Caco-2 (cell line): ENCODE measurements at regions not wholly inside any gene's neighbourhood (a gene's known extent, or its start where the extent isn't known, plus 50 kb on each side); places are given as distances from the start of the nearest gene placed in this dataset.

ENCODE experiments used
- BruUV-seq: library from RNA; stranded (reverse); fragments of 400-500 nt; replicated peaks from 2 replicates; lab custom pipeline; 2021; lab: Mats Ljungman, UMichigan
- CTCF ChIA-PET: fragments of 300-600 bp; sonication (Branson Sonifier 250); formaldehyde crosslinking; loops from one replicate; lab custom pipeline; 2022; ENCODE audit warnings: antibody characterized with exemption; lab: Charles Lee
- POLR2A ChIA-PET: fragments of 300-600 bp; sonication (Branson Sonifier 250); formaldehyde crosslinking; loops from one replicate; lab custom pipeline; 2022; ENCODE audit warnings: antibody characterized with exemption; lab: Charles Lee
- DNase-seq, 2 experiments: peaks; one replicate each; pipeline versions ENCODE4 v3.0.0 to v3.0.0-alpha.2; 2020 to 2022
- H3K27me3 ChIP-seq: replicated peaks from 2 replicates; pipeline ENCODE4 v1.6.0; 2011; ENCODE audit warnings: low read length; ENCODE audit not compliant: control insufficient read depth, insufficient read depth
- H3K36me3 ChIP-seq: 2 replicates; pipeline ENCODE4 v1.5.1; 2011; ENCODE audit warnings: low read length; ENCODE audit not compliant: control insufficient read depth, insufficient read depth
- H3K4me1 ChIP-seq: fragments of 250-450 bp; sonication (Bioruptor Pico); 2 replicates; pipeline ENCODE4 v1.5.1; 2020; ENCODE audit warnings: mild to moderate bottlenecking
- H3K4me3 ChIP-seq: 2 replicates; pipeline ENCODE4 v1.5.1; 2011; ENCODE audit warnings: low read depth, mild to moderate bottlenecking, control low read depth, low read length
- H3K9me3 ChIP-seq: fragments of 250-450 bp; sonication (Bioruptor Pico); 2 replicates; pipeline ENCODE4 v1.5.1; 2020; ENCODE audit warnings: mild to moderate bottlenecking, moderate library complexity
- H3K27ac Mint-ChIP-seq: one replicate; pipeline ENCODE4 v1.8.0; 2022; ENCODE audit warnings: mixed read lengths; ENCODE audit not compliant: unreplicated experiment
- H3K27me3 Mint-ChIP-seq: one replicate; pipeline ENCODE4 v1.8.0; 2022; ENCODE audit warnings: mixed read lengths; ENCODE audit not compliant: insufficient read depth, unreplicated experiment
- H3K36me3 Mint-ChIP-seq: one replicate; pipeline ENCODE4 v1.8.0; 2022; ENCODE audit warnings: mild to moderate bottlenecking, mixed read lengths; ENCODE audit not compliant: insufficient read depth, unreplicated experiment
- H3K4me1 Mint-ChIP-seq: one replicate; pipeline ENCODE4 v1.8.0; 2022; ENCODE audit warnings: low read depth, mixed read lengths; ENCODE audit not compliant: unreplicated experiment
- H3K4me3 Mint-ChIP-seq: one replicate; pipeline ENCODE4 v1.8.0; 2022; ENCODE audit warnings: mild to moderate bottlenecking, moderate library complexity, mixed read lengths; ENCODE audit not compliant: unreplicated experiment
- H3K9me3 Mint-ChIP-seq: one replicate; pipeline ENCODE4 v1.8.0; 2022; ENCODE audit warnings: mixed read lengths; ENCODE audit not compliant: unreplicated experiment
- intact Hi-C: fragments of 100-400 bp; cut with micrococcal nuclease; formaldehyde crosslinking; loops from one replicate; pipeline ENCODE4 v1.10.0; 2022; ENCODE audit not compliant: unreplicated experiment
- TF ChIP-seq, protein P1 (sequence below), 2 experiments: fragments of 200-600 bp in 1 of 2; IDR thresholded peaks; 1 replicate in 1 of 2; 2 replicates in 1 of 2; pipeline versions ENCODE4 v1.5.1 to v1.8.0; 2011 to 2022; ENCODE audit warnings: antibody characterized with exemption in 1 of 2, control low read depth in 1 of 2, inconsistent platforms in 1 of 2, low read depth in 1 of 2, low read length in 1 of 2, mild to moderate bottlenecking in 1 of 2, moderate library complexity in 1 of 2; ENCODE audit not compliant: insufficient read depth in 1 of 2, severe bottlenecking in 1 of 2, unreplicated experiment in 1 of 2

DNA sequence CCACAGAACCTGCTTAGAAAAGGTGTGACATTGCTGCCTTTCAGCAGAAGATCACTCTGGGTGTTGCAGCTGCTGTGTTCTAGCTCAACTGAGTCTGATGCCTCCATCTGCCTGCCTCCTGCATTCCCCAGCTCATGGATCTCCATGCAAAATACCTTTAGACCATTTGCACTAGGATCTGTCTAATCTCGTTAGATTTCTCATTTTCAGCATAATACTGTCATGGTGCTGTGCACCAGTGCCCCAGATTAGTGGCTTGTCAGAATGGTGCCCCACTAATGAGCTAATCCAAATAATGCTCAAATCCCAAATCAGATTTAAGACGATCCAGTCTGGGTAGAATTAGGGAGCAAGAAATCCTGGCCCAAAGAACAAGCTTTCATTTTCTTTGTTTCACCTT is 284.4 kb upstream of the PARD3B start:
- no peaks in the 10 kb centered on the region for H3K9me3 Mint-ChIP-seq
- H3K27me3 Mint-ChIP-seq: no peaks in the 10 kb centered on the region
- intact Hi-C loops: loop anchor here (1.0 to 10.0 kb wide), 9 partner anchors 21 to 1624 kb away; partner anchors contain the start of gene PARD3B
- peaks cover 26% of the 10 kb centered on the region for H3K4me1 Mint-ChIP-seq
- Histone ChIP-seq H3K27me3 (no peaks in the 10 kb centered on the region), H3K36me3 (no peaks in the 10 kb centered on the region), H3K4me3 (no peak overlapping the region), H3K9me3 (no peaks in the 10 kb centered on the region), H3K4me1 (peaks cover 9% of the 10 kb centered on the region; the same call in 1 of the 2 replicates)
- BruUV-seq: no TSS peak
- no peaks in the 10 kb centered on the region for H3K36me3 Mint-ChIP-seq
- no peak for DNase-seq
- TF ChIP-seq, protein P1, sequence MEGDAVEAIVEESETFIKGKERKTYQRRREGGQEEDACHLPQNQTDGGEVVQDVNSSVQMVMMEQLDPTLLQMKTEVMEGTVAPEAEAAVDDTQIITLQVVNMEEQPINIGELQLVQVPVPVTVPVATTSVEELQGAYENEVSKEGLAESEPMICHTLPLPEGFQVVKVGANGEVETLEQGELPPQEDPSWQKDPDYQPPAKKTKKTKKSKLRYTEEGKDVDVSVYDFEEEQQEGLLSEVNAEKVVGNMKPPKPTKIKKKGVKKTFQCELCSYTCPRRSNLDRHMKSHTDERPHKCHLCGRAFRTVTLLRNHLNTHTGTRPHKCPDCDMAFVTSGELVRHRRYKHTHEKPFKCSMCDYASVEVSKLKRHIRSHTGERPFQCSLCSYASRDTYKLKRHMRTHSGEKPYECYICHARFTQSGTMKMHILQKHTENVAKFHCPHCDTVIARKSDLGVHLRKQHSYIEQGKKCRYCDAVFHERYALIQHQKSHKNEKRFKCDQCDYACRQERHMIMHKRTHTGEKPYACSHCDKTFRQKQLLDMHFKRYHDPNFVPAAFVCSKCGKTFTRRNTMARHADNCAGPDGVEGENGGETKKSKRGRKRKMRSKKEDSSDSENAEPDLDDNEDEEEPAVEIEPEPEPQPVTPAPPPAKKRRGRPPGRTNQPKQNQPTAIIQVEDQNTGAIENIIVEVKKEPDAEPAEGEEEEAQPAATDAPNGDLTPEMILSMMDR (IDR thresholded peaks at IDR 0.05; ENCODE audit: insufficient read depth in 1 of 2, low read depth in 1 of 2, low read length in 1 of 2, severe bottlenecking in 1 of 2, unreplicated experiment in 1 of 2): no peak
- no peak overlapping the region for H3K4me3 Mint-ChIP-seq
- ChIA-PET CTCF (interaction anchor here (1.2 to 3.2 kb wide), 3 partner anchors 21 to 431 kb away, joined by 5 to 12 read pairs (median 7); no protein-coding TSS in a partner anchor), POLR2A (no interaction called here)
- H3K27ac Mint-ChIP-seq: no peak overlapping the region

DNA sequence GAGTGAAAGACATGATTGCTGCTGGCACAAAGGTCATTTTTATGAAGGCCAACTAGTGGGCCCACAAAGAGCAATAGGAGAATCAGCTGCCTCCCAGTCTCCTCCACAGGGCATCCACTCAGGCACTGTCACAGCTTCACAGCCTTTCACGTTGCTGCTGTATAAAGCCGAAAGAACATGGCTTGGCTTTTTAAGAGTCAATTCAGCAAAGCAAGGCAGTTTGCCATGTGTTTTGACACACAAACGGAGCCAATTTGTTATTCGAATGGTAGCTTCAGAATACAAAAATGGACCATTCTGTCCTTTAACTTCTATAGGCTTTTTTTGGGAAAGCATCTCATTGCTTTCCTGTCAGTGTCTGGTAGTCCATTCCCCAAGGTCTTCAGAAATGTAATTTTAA is 283.4 kb upstream of the PARD3B start:
- H3K4me3 ChIP-seq: no peak overlapping the region
- Mint-ChIP-seq H3K4me3 (no peak overlapping the region), H3K27ac (no peak overlapping the region), H3K36me3 (no peaks in the 10 kb centered on the region), H3K9me3 (no peaks in the 10 kb centered on the region), H3K4me1 (peaks cover 25% of the 10 kb centered on the region), H3K27me3 (no peaks in the 10 kb centered on the region)
- POLR2A ChIA-PET: no interaction called here
- TF ChIP-seq, protein P1 (IDR thresholded peaks at IDR 0.05; ENCODE audit: insufficient read depth in 1 of 2, low read depth in 1 of 2, low read length in 1 of 2, severe bottlenecking in 1 of 2, unreplicated experiment in 1 of 2): no peak
- BruUV-seq: no TSS peak
- intact Hi-C loops: loop anchor here (2.0 to 10.0 kb wide), 6 partner anchors 63 to 1623 kb away; partner anchors contain the start of gene PARD3B
- no peaks in the 10 kb centered on the region for H3K27me3 ChIP-seq
- H3K4me1 ChIP-seq: peaks cover 9% of the 10 kb centered on the region; the same call in 1 of the 2 replicates
- H3K36me3 ChIP-seq: no peaks in the 10 kb centered on the region
- DNase-seq: no peak
- CTCF ChIA-PET: interaction anchor here (0.6 to 3.2 kb wide), 2 partner anchors 57 to 117 kb away, joined by 3 to 12 read pairs; no protein-coding TSS in a partner anchor
- H3K9me3 ChIP-seq: no peaks in the 10 kb centered on the region

DNA sequence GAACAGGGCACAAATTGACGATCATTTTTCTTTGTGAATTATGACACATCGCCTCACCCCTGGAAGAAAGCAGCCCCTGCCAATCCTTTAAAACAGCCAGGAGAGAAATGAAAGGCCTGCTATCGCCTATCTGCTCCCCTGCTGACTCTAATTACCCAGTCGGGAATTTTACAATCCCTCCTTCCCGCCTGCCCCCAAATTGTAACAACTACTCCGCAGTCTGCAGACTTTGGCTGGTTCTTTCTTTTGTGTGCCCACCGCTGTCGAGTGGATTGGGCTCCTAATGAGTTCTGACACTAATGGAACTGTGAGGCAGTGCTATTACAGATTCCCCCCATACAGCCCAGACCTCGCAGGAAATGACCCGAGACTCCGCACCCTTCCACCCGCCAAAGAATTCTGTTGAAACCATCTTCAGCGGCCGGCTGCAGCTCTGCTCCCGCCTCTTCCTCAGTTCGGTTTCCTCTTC is 281.2 kb upstream of the PARD3B start:
- ChIA-PET POLR2A (no interaction called here), CTCF (no interaction called here)
- H3K36me3 ChIP-seq: no peaks in the 10 kb centered on the region
- H3K27me3 ChIP-seq: no peaks in the 10 kb centered on the region
- no peak overlapping the region for H3K27ac Mint-ChIP-seq
- H3K9me3 ChIP-seq: no peaks in the 10 kb centered on the region
- peaks cover 13% of the 10 kb centered on the region for H3K4me1 Mint-ChIP-seq
- no peak overlapping the region for H3K4me3 Mint-ChIP-seq
- TF ChIP-seq, protein P1 (IDR thresholded peaks at IDR 0.05; ENCODE audit: insufficient read depth in 1 of 2, low read depth in 1 of 2, low read length in 1 of 2, severe bottlenecking in 1 of 2, unreplicated experiment in 1 of 2): no peak
- no peak for DNase-seq
- H3K9me3 Mint-ChIP-seq: no peaks in the 10 kb centered on the region
- H3K27me3 Mint-ChIP-seq: no peaks in the 10 kb centered on the region
- intact Hi-C loops: loop anchor here (5.0 to 10.0 kb wide), 3 partner anchors 283 to 1621 kb away; partner anchors contain the start of gene PARD3B
- H3K4me1 ChIP-seq: peaks cover 3% of the 10 kb centered on the region; the same call in 1 of the 2 replicates
- BruUV-seq: no TSS peak
- H3K36me3 Mint-ChIP-seq: no peaks in the 10 kb centered on the region
- no peak overlapping the region for H3K4me3 ChIP-seq
